ENCODE measurements at regions not wholly inside any gene's neighbourhood (a gene's known extent, or its start where the extent isn't known, plus 50 kb on each side); places are given as distances from the start of the nearest gene placed in this dataset.

DNA sequence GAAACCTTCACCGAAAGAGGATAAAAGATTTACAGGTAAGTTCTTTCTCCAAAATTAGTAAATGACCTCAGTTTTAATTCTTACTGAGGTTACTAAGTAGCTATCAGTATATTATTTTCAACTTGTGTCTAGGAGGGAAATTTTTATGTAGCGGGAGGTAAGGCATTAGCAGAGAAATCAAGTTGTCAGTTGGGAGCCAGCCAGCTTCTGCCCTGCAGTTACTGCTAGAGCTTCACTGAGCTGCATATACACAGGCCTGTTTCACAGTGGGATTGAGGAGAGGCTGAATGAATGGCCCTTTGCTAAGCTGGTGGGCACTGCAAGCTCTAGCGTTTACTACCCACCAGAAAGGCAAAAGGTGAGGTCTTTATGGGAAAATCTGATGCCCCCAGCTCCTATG, 105.7 kb downstream of the ACAA2 start:
- TF ChIP-seq, protein P1, sequence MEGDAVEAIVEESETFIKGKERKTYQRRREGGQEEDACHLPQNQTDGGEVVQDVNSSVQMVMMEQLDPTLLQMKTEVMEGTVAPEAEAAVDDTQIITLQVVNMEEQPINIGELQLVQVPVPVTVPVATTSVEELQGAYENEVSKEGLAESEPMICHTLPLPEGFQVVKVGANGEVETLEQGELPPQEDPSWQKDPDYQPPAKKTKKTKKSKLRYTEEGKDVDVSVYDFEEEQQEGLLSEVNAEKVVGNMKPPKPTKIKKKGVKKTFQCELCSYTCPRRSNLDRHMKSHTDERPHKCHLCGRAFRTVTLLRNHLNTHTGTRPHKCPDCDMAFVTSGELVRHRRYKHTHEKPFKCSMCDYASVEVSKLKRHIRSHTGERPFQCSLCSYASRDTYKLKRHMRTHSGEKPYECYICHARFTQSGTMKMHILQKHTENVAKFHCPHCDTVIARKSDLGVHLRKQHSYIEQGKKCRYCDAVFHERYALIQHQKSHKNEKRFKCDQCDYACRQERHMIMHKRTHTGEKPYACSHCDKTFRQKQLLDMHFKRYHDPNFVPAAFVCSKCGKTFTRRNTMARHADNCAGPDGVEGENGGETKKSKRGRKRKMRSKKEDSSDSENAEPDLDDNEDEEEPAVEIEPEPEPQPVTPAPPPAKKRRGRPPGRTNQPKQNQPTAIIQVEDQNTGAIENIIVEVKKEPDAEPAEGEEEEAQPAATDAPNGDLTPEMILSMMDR (IDR thresholded peaks at IDR 0.05; ENCODE audit: borderline replicate concordance, extremely low read depth, insufficient read depth), result no peak
- DNase-seq, result no peak
- H3K4me3 ChIP-seq (ENCODE audit: low read length in 3 of 3), result no peak overlapping the region
- no peaks in the 10 kb centered on the region for H3K36me3 ChIP-seq (ENCODE audit: control insufficient read depth in 2 of 3, insufficient read depth in 3 of 3, low read length in 3 of 3)
- FAIRE-seq, result no peak
- H3K27ac ChIP-seq (ENCODE audit: low read depth in 2 of 2, low read length in 2 of 2), result no peak overlapping the region
- intact Hi-C loops (cut with DNase I), result no loop called here
- H3K9ac ChIP-seq (ENCODE audit: low read length in 3 of 3), result no peak overlapping the region
- H3K27me3 ChIP-seq (ENCODE audit: control insufficient read depth, insufficient read depth, low read length), result no peaks in the 10 kb centered on the region
- H3K9me3 ChIP-seq (ENCODE audit: control insufficient read depth in 2 of 3, insufficient read depth in 1 of 3, low read length in 3 of 3), result no peaks in the 10 kb centered on the region
- peaks cover 0 to 6% (median 4%) of the 10 kb centered on the region in 3 donors for H3K4me1 ChIP-seq (ENCODE audit: control insufficient read depth in 2 of 3, insufficient read depth in 2 of 3, low read depth in 1 of 3, low read length in 3 of 3)

- H3K4me3 ChIP-seq (ENCODE audit: low read length in 3 of 3), result no peak overlapping the region
- no peak overlapping the region for H3K27ac ChIP-seq (ENCODE audit: low read depth in 2 of 2, low read length in 2 of 2)
- FAIRE-seq (no peak), DNase-seq (peak in 2 of 5 donors; percentile 36 to 46)
- intact Hi-C loops (cut with DNase I), result no loop called here
- H3K36me3 ChIP-seq (ENCODE audit: control insufficient read depth in 2 of 3, insufficient read depth in 3 of 3, low read length in 3 of 3), result no peaks in the 10 kb centered on the region
- H3K27me3 ChIP-seq (ENCODE audit: control insufficient read depth, insufficient read depth, low read length), result no peaks in the 10 kb centered on the region
- peaks cover 0 to 6% (median 0%) of the 10 kb centered on the region in 3 donors for H3K4me1 ChIP-seq (ENCODE audit: control insufficient read depth in 2 of 3, insufficient read depth in 2 of 3, low read depth in 1 of 3, low read length in 3 of 3)
- no peak overlapping the region for H3K9ac ChIP-seq (ENCODE audit: low read length in 3 of 3)
- TF ChIP-seq, protein P1 (IDR thresholded peaks at IDR 0.05; ENCODE audit: borderline replicate concordance, extremely low read depth, insufficient read depth), result no peak
- H3K9me3 ChIP-seq (ENCODE audit: control insufficient read depth in 2 of 3, insufficient read depth in 1 of 3, low read length in 3 of 3), result no peaks in the 10 kb centered on the region
Observed at GRCh38 chr18:49704334-49704733, 109.0 kb downstream of the ACAA2 start.

DNA sequence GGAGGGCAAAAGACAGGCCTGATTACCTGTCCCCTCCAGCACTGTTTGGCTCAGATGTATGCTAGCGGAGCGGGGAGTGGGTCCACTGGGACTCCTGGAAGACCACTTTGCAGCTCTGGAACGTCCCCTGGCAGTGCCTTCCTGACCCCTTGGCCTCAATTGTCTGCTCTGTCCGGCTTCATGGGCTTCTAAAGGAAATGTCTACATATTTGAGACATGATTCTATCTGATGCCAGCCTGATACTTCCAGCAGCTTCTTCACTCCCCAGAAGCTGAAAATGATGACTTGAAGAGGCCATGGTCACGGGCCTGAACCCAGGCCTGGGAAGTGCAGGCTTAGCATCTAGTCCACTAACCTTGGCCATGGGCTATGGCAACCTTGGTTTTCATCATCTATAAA, 112.1 kb downstream of the ACAA2 start:
- DNase-seq, result no peak
- Histone ChIP-seq H3K27ac (ENCODE audit: low read depth in 2 of 2, low read length in 2 of 2) (no peak overlapping the region), H3K4me1 (ENCODE audit: control insufficient read depth in 2 of 3, insufficient read depth in 2 of 3, low read depth in 1 of 3, low read length in 3 of 3) (peaks cover 0 to 2% (median 0%) of the 10 kb centered on the region in 3 donors), H3K9me3 (ENCODE audit: control insufficient read depth in 2 of 3, insufficient read depth in 1 of 3, low read length in 3 of 3) (no peaks in the 10 kb centered on the region), H3K27me3 (ENCODE audit: control insufficient read depth, insufficient read depth, low read length) (no peaks in the 10 kb centered on the region), H3K9ac (ENCODE audit: low read length in 3 of 3) (no peak overlapping the region), H3K36me3 (ENCODE audit: control insufficient read depth in 2 of 3, insufficient read depth in 3 of 3, low read length in 3 of 3) (no peaks in the 10 kb centered on the region), H3K4me3 (ENCODE audit: low read length in 3 of 3) (no peak overlapping the region)
- TF ChIP-seq, protein P1 (IDR thresholded peaks at IDR 0.05; ENCODE audit: borderline replicate concordance, extremely low read depth, insufficient read depth), result no peak
- no peak for FAIRE-seq
- intact Hi-C loops (cut with DNase I), result no loop called here

- Histone ChIP-seq H3K36me3 (ENCODE audit: control insufficient read depth in 2 of 3, insufficient read depth in 3 of 3, low read length in 3 of 3) (no peaks in the 10 kb centered on the region), H3K27me3 (ENCODE audit: control insufficient read depth, insufficient read depth, low read length) (no peaks in the 10 kb centered on the region), H3K4me3 (ENCODE audit: low read length in 3 of 3) (no peak overlapping the region), H3K27ac (ENCODE audit: low read depth in 2 of 2, low read length in 2 of 2) (no peak overlapping the region), H3K4me1 (ENCODE audit: control insufficient read depth in 2 of 3, insufficient read depth in 2 of 3, low read depth in 1 of 3, low read length in 3 of 3) (peaks cover 0 to 2% (median 0%) of the 10 kb centered on the region in 3 donors), H3K9me3 (ENCODE audit: control insufficient read depth in 2 of 3, insufficient read depth in 1 of 3, low read length in 3 of 3) (no peaks in the 10 kb centered on the region), H3K9ac (ENCODE audit: low read length in 3 of 3) (no peak overlapping the region)
- no peak for FAIRE-seq
- intact Hi-C loops (cut with DNase I), result no loop called here
- TF ChIP-seq, protein P1 (IDR thresholded peaks at IDR 0.05; ENCODE audit: borderline replicate concordance, extremely low read depth, insufficient read depth), result no peak
- DNase-seq, result no peak
Observed at GRCh38 chr18:49699303-49699702, 114.0 kb downstream of the ACAA2 start.

All from kidney (tissue), 13 donors.